H1 (cell line): ENCODE measurements at regions not wholly inside any gene's neighbourhood (a gene's known extent, or its start where the extent isn't known, plus 50 kb on each side); places are given as distances from the start of the nearest gene placed in this dataset.

Experiments
- CTCF ChIA-PET: fragments of 300-600 bp; sonication (Branson Sonifier 250); formaldehyde crosslinking; loops from one replicate; lab custom pipeline; 2021; ENCODE audit not compliant: partially characterized antibody; lab: Charles Lee
- POLR2A ChIA-PET: fragments of 300-600 bp; sonication (Branson Sonifier 250); formaldehyde crosslinking; loops from one replicate; lab custom pipeline; 2021; ENCODE audit warnings: inconsistent platforms; ENCODE audit not compliant: partially characterized antibody; lab: Charles Lee
- DNase-seq, 2 experiments: peaks; one replicate each; pipeline versions ENCODE4 v3.0.0 to v3.0.0-alpha.2; 2010 to 2022; ENCODE audit warnings: low spot score in 2 of 2, low read depth in 1 of 2, mixed read lengths in 1 of 2
- FAIRE-seq: peaks from 2 replicates; lab custom pipeline; 2011; peaks lifted over from hg19 to GRCh38; lab: Jason Lieb, UNC
- H2AFZ ChIP-seq: 2 replicates; pipeline ENCODE4 v1.8.1; 2012; ENCODE audit warnings: low read length, inconsistent platforms
- H2AK5ac ChIP-seq: 2 replicates; pipeline ENCODE4 v1.6.1; 2013; ENCODE audit warnings: low read depth, low read length
- H2BK120ac ChIP-seq: replicated peaks from 2 replicates; pipeline ENCODE3; 2013; ENCODE audit warnings: low read depth, low read length, inconsistent platforms
- H2BK12ac ChIP-seq: 2 replicates; pipeline ENCODE4 v1.6.1; 2013; ENCODE audit warnings: low read depth, low read length
- H2BK15ac ChIP-seq: 2 replicates; pipeline ENCODE4 v1.6.1; 2013; ENCODE audit warnings: low read length
- H2BK20ac ChIP-seq: 2 replicates; pipeline ENCODE4 v1.6.1; 2013; ENCODE audit warnings: low read length
- H2BK5ac ChIP-seq: 2 replicates; pipeline ENCODE4 v1.6.1; 2013; ENCODE audit warnings: low read depth, low read length
- H3K14ac ChIP-seq: 2 replicates; pipeline ENCODE4 v1.6.1; 2013; ENCODE audit warnings: inconsistent platforms; ENCODE audit not compliant: insufficient read length
- H3K18ac ChIP-seq: 2 replicates; pipeline ENCODE4 v1.6.1; 2013; ENCODE audit warnings: low read length; ENCODE audit errors: extremely low read depth
- H3K23ac ChIP-seq: 2 replicates; pipeline ENCODE4 v1.6.1; 2013; ENCODE audit warnings: inconsistent platforms; ENCODE audit not compliant: insufficient read length
- H3K23me2 ChIP-seq: 2 replicates; pipeline ENCODE4 v1.6.1; 2013; ENCODE audit warnings: low read depth, low read length
- H3K27ac ChIP-seq: 2 replicates; pipeline ENCODE4 v1.6.1; 2011; ENCODE audit warnings: low read depth, low read length, inconsistent platforms
- H3K27me3 ChIP-seq, 4 experiments: replicated peaks in 1 of 4; 1 replicate in 1 of 4; 2 replicates in 3 of 4; pipeline versions ENCODE4 v1.6.1 to v1.8.1; 2011 to 2013; ENCODE audit warnings: low read length in 3 of 4, mild to moderate bottlenecking in 3 of 4, inconsistent platforms in 2 of 4, mixed read lengths in 2 of 4, moderate library complexity in 1 of 4; ENCODE audit not compliant: control insufficient read depth in 3 of 4, insufficient read depth in 3 of 4; ENCODE audit errors: extremely low read depth in 1 of 4
- H3K36me3 ChIP-seq, 4 experiments: 2 replicates each; pipeline versions ENCODE4 v1.6.1 to v1.8.1; 2011 to 2013; ENCODE audit warnings: mild to moderate bottlenecking in 4 of 4, low read length in 3 of 4, moderate library complexity in 2 of 4, control low read depth in 1 of 4, inconsistent platforms in 1 of 4; ENCODE audit not compliant: insufficient read depth in 4 of 4, control insufficient read depth in 2 of 4
- H3K4ac ChIP-seq: replicated peaks from 2 replicates; pipeline ENCODE3; 2013; ENCODE audit warnings: low read length, low read depth, mixed read lengths, inconsistent platforms; ENCODE audit not compliant: insufficient read length
- H3K4me1 ChIP-seq, 4 experiments: replicated peaks in 1 of 4; 1 replicate in 1 of 4; 2 replicates in 3 of 4; pipeline versions ENCODE4 v1.6.1 to v1.8.1; 2011 to 2013; ENCODE audit warnings: low read length in 3 of 4, inconsistent platforms in 2 of 4, mixed read lengths in 1 of 4; ENCODE audit not compliant: insufficient read depth in 4 of 4, control insufficient read depth in 3 of 4
- H3K4me2 ChIP-seq, 2 experiments: 2 replicates each; pipeline versions ENCODE4 v1.6.1 to v1.8.1; 2011 to 2013; ENCODE audit warnings: low read depth in 2 of 2, low read length in 2 of 2, control low read depth in 1 of 2, inconsistent platforms in 1 of 2, mild to moderate bottlenecking in 1 of 2; ENCODE audit not compliant: insufficient read depth in 1 of 2
- H3K4me3 ChIP-seq, 4 experiments: fragments of 200-600, 300-600 bp in 1 of 4; sonication (generic), shearing (Covaris generic), sonication (Bioruptor Twin) in 1 of 4; 2 replicates each; pipeline versions ENCODE4 v1.5.1 to v1.8.1; 2011 to 2016; ENCODE audit warnings: low read length in 4 of 4, low read depth in 3 of 4, control low read depth in 2 of 4, inconsistent platforms in 2 of 4, mild to moderate bottlenecking in 2 of 4, mixed read lengths in 1 of 4, moderate library complexity in 1 of 4; ENCODE audit not compliant: insufficient read depth in 2 of 4; ENCODE audit errors: extremely low read depth in 1 of 4
- H3K56ac ChIP-seq: replicated peaks from 2 replicates; pipeline ENCODE3; 2013; ENCODE audit warnings: low read depth, mild to moderate bottlenecking, mixed read lengths, low read length, inconsistent platforms; ENCODE audit not compliant: insufficient read length
- H3K79me1 ChIP-seq: 2 replicates; pipeline ENCODE4 v1.6.1; 2013; ENCODE audit warnings: low read depth, low read length, control low read depth
- H3K79me2 ChIP-seq, 2 experiments: 2 replicates each; pipeline versions ENCODE4 v1.6.1 to v1.8.1; 2012 to 2013; ENCODE audit warnings: low read length in 2 of 2, mild to moderate bottlenecking in 2 of 2, inconsistent platforms in 1 of 2; ENCODE audit not compliant: insufficient read depth in 2 of 2, control insufficient read depth in 1 of 2
- H3K9ac ChIP-seq, 4 experiments: replicated peaks in 1 of 4; 1 replicate in 1 of 4; 2 replicates in 3 of 4; pipeline versions ENCODE4 v1.6.1 to v1.8.1; 2011 to 2013; ENCODE audit warnings: low read depth in 3 of 4, low read length in 3 of 4, control low read depth in 2 of 4, mild to moderate bottlenecking in 2 of 4, moderate library complexity in 2 of 4, inconsistent platforms in 1 of 4; ENCODE audit errors: extremely low read depth in 1 of 4
- H3K9me3 ChIP-seq, 2 experiments: 2 replicates each; pipeline versions ENCODE4 v1.6.1 to v1.8.1; 2012 to 2013; ENCODE audit warnings: mild to moderate bottlenecking in 2 of 2, moderate library complexity in 2 of 2, control low read depth in 1 of 2, inconsistent platforms in 1 of 2, low read depth in 1 of 2, low read length in 1 of 2, mixed read lengths in 1 of 2; ENCODE audit not compliant: insufficient read depth in 2 of 2
- H4K20me1 ChIP-seq, 2 experiments: replicated peaks in 1 of 2; 2 replicates each; pipeline versions ENCODE3 to v1.8.1; 2011 to 2013; ENCODE audit warnings: inconsistent platforms in 2 of 2, low read length in 2 of 2, mild to moderate bottlenecking in 1 of 2; ENCODE audit not compliant: insufficient read depth in 2 of 2, control insufficient read depth in 1 of 2
- H4K5ac ChIP-seq: 2 replicates; pipeline ENCODE4 v1.6.1; 2013; ENCODE audit warnings: low read length, low read depth, mixed read lengths, inconsistent platforms; ENCODE audit not compliant: insufficient read length
- H4K8ac ChIP-seq: 2 replicates; pipeline ENCODE4 v1.8.0; 2013; ENCODE audit warnings: mild to moderate bottlenecking, moderate library complexity, low read length, inconsistent platforms; ENCODE audit not compliant: insufficient read depth; ENCODE audit errors: extremely low read depth
- H4K91ac ChIP-seq: replicated peaks from 2 replicates; pipeline ENCODE3; 2013; ENCODE audit warnings: low read length, mixed read lengths, inconsistent platforms; ENCODE audit not compliant: insufficient read length
- GABPA ChIP-seq: IDR thresholded peaks from 2 replicates; pipeline ENCODE4 v1.6.1; 2011; ENCODE audit warnings: mild to moderate bottlenecking, low read length, moderate library complexity, borderline replicate concordance; ENCODE audit not compliant: insufficient read depth
- PHF8 ChIP-seq: fragments of 200-600 bp; sonication (generic); conservative IDR thresholded peaks from 2 replicates; pipeline ENCODE4 v1.7.1; 2012; ENCODE audit warnings: low read depth, mild to moderate bottlenecking, inconsistent platforms, low read length, moderate library complexity
- SP4 ChIP-seq: IDR thresholded peaks from 2 replicates; pipeline ENCODE4 v1.6.1; 2012; ENCODE audit warnings: low read length, inconsistent platforms
- WGBS, 2 experiments: shearing (Covaris generic) in 1 of 2; methylation state at CpG; one replicate each; pipeline versions ENCODE4 v1.1.6 to v1.1.7; 2013 to 2015; ENCODE audit warnings: low lambda C conversion rate in 2 of 2, mixed read lengths in 2 of 2, inconsistent platforms in 1 of 2, low coverage in 1 of 2, missing lambda C conversion rate in 1 of 2; ENCODE audit not compliant: insufficient replicate concordance in 2 of 2, insufficient coverage in 1 of 2, insufficient read length in 1 of 2; ENCODE audit errors: extremely low coverage in 1 of 2, missing lambda C conversion rate in 1 of 2; 5-methylcytosine and 5-hydroxymethylcytosine counted together
- TF ChIP-seq, protein P1 (sequence below): IDR thresholded peaks from 2 replicates; pipeline ENCODE4 v1.6.1; 2011; ENCODE audit warnings: low read length, improper control_type of control experiment

DNA sequence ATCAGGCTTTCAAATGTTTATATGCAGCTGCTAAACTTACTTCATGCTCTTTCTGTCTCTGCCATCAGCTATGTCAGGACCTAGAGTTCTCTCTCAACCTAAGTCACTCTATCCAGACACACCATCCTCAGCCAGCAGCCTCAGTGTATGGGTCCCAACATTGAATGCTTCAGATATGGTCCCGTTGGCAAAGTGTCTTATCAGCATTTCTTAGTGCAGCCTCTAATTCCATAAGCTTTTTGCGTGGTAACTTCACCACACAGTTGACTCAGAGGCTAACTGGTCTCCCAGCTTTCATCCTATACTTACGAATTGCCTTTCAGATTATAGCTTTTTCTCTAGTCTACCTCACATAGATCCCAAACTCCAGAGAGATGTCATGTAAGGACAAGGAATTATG is 402.9 kb upstream of the EEF2KMT start:
- DNase-seq (no peak), FAIRE-seq (no peak)
- H2BK120ac ChIP-seq = no peak overlapping the region
- H2BK15ac ChIP-seq = no peak overlapping the region
- H3K4me2 ChIP-seq = no peak overlapping the region
- 0 out of 2 replicates have a peak, but pooled peaks cover 2% of the 10 kb centered on the region for H3K23me2 ChIP-seq
- no peaks in the 10 kb centered on the region for H4K20me1 ChIP-seq
- H3K36me3 ChIP-seq = no peaks in the 10 kb centered on the region
- H3K79me2 ChIP-seq = no peaks in the 10 kb centered on the region
- no peak overlapping the region for H4K8ac ChIP-seq
- H3K27ac ChIP-seq = no peak overlapping the region
- no peak overlapping the region for H3K4me3 ChIP-seq
- H2AFZ ChIP-seq = no peak overlapping the region
- no peak overlapping the region for H2BK20ac ChIP-seq
- POLR2A ChIA-PET = no interaction called here
- peaks cover 0 to 2% of the 10 kb centered on the region in 2 experiments; a peak in 1 of 4 replicates for H3K9me3 ChIP-seq
- H4K91ac ChIP-seq = no peak overlapping the region
- no peak overlapping the region for H3K9ac ChIP-seq
- H2BK5ac ChIP-seq = no peak overlapping the region
- H3K14ac ChIP-seq = no peak overlapping the region
- no peak overlapping the region for H3K56ac ChIP-seq
- 83% methylated on average over 3 of the region's 3 CpGs; no CpG with 5 or more reads in 1 of the 2 experiments for WGBS, 2 experiments
- no peak overlapping the region for H3K4ac ChIP-seq
- no peak overlapping the region for H2BK12ac ChIP-seq
- CTCF ChIA-PET = interaction anchor here (0.7 to 3.9 kb wide), 13 partner anchors 9 to 582 kb away, joined by 3 to 31 read pairs (median 5); no protein-coding TSS in a partner anchor
- 0 out of 7 replicates have a peak, but pooled peaks cover 0 to 6% (median 0%) of the 10 kb centered on the region in 4 experiments for H3K4me1 ChIP-seq
- H4K5ac ChIP-seq = no peak overlapping the region
- no peak overlapping the region for H2AK5ac ChIP-seq
- no peaks in the 10 kb centered on the region for H3K79me1 ChIP-seq
- H3K23ac ChIP-seq = no peak overlapping the region
- no peak for TF ChIP-seq GABPA
- no peak for TF ChIP-seq SP4
- TF ChIP-seq, protein P1, sequence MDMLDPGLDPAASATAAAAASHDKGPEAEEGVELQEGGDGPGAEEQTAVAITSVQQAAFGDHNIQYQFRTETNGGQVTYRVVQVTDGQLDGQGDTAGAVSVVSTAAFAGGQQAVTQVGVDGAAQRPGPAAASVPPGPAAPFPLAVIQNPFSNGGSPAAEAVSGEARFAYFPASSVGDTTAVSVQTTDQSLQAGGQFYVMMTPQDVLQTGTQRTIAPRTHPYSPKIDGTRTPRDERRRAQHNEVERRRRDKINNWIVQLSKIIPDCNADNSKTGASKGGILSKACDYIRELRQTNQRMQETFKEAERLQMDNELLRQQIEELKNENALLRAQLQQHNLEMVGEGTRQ = no peak
- no peak for TF ChIP-seq PHF8
- H3K27me3 ChIP-seq = no peaks in the 10 kb centered on the region
- H3K18ac ChIP-seq = no peak overlapping the region
